MCF 10A (cell line): ENCODE measurements at regions not wholly inside any gene's neighbourhood (a gene's known extent, or its start where the extent isn't known, plus 50 kb on each side); places are given as distances from the start of the nearest gene placed in this dataset.
A peak's percentile ranks its signal among the peaks of the same experiment; 100 is the strongest.

Experiments used
- BruUV-seq: library from RNA; stranded (reverse); fragments of 400-500 nt; replicated peaks from 2 replicates; lab custom pipeline; 2021; lab: Mats Ljungman, UMichigan
- CTCF ChIA-PET: fragments of 300-600 bp; sonication (Branson Sonifier 250); formaldehyde crosslinking; extraction: SDS; loops from one replicate; lab custom pipeline; 2021; ENCODE audit warnings: antibody characterized with exemption, inconsistent platforms; lab: Yijun Ruan, JAX
- POLR2A ChIA-PET: fragments of 300-600, 350-650 bp; sonication (Branson Sonifier 250); formaldehyde crosslinking; extraction: SDS; loops from one replicate; lab custom pipeline; 2020; ENCODE audit warnings: antibody characterized with exemption, inconsistent platforms; lab: Yijun Ruan, JAX
- DNase-seq: peaks from one replicate; pipeline ENCODE4 v3.0.0-alpha.2; 2018; ENCODE audit not compliant: unreplicated experiment
- H3K27ac Mint-ChIP-seq: one replicate; pipeline ENCODE4 v1.8.0; 2022; ENCODE audit warnings: mild to moderate bottlenecking, low read depth, mixed read lengths; ENCODE audit not compliant: unreplicated experiment
- H3K27me3 Mint-ChIP-seq: one replicate; pipeline ENCODE4 v1.8.0; 2022; ENCODE audit warnings: mixed read lengths; ENCODE audit not compliant: insufficient read depth, unreplicated experiment
- H3K36me3 Mint-ChIP-seq: one replicate; pipeline ENCODE4 v1.8.0; 2022; ENCODE audit warnings: mild to moderate bottlenecking, moderate library complexity, mixed read lengths; ENCODE audit not compliant: insufficient read depth, unreplicated experiment
- H3K4me1 Mint-ChIP-seq: one replicate; pipeline ENCODE4 v1.8.0; 2022; ENCODE audit warnings: mixed read lengths; ENCODE audit not compliant: insufficient read depth, unreplicated experiment
- H3K4me3 Mint-ChIP-seq: one replicate; pipeline ENCODE4 v1.8.0; 2022; ENCODE audit warnings: mild to moderate bottlenecking, moderate library complexity, mixed read lengths; ENCODE audit not compliant: unreplicated experiment
- H3K9me3 Mint-ChIP-seq: one replicate; pipeline ENCODE4 v1.8.0; 2022; ENCODE audit warnings: mixed read lengths; ENCODE audit not compliant: unreplicated experiment
- CTCF ChIP-seq: fragments of 200-600 bp; IDR thresholded peaks from one replicate; pipeline ENCODE4 v1.8.0; 2022; ENCODE audit warnings: antibody characterized with exemption, mild to moderate bottlenecking; ENCODE audit not compliant: unreplicated experiment
- intact Hi-C: fragments of 100-400 bp; cut with micrococcal nuclease; formaldehyde crosslinking; loops from 2 replicates; pipeline ENCODE4 v1.14.1; 2022

- no TSS peak for BruUV-seq
- no peak for TF ChIP-seq CTCF
- POLR2A ChIA-PET: interaction anchor here (0.6 kb wide), 1 partner anchor 1527 kb away, joined by 3 read pairs; no protein-coding TSS in a partner anchor
- intact Hi-C loops: no loop called here
- H3K36me3 Mint-ChIP-seq: no peaks in the 10 kb centered on the region
- H3K4me1 Mint-ChIP-seq: no peaks in the 10 kb centered on the region
- H3K4me3 Mint-ChIP-seq: no peak overlapping the region
- CTCF ChIA-PET: interaction anchor here (0.6 to 1.3 kb wide), 3 partner anchors 9 to 155 kb away, joined by 3 to 5 read pairs (median 4); no protein-coding TSS in a partner anchor
- H3K27me3 Mint-ChIP-seq: no peaks in the 10 kb centered on the region
- H3K9me3 Mint-ChIP-seq: peaks cover 26% of the 10 kb centered on the region
- no peak overlapping the region for H3K27ac Mint-ChIP-seq
- DNase-seq: no peak
Measured at GRCh38 chrX:9260603-9261002, 204.3 kb upstream of the TBL1X start.

- CTCF ChIA-PET: no interaction called here
- no peaks in the 10 kb centered on the region for H3K36me3 Mint-ChIP-seq
- no peak overlapping the region for H3K4me3 Mint-ChIP-seq
- peak; percentile 61 for DNase-seq
- H3K27me3 Mint-ChIP-seq: peaks cover 10% of the 10 kb centered on the region
- no TSS peak for BruUV-seq
- POLR2A ChIA-PET: no interaction called here
- no peak overlapping the region for H3K27ac Mint-ChIP-seq
- TF ChIP-seq CTCF: no peak
- intact Hi-C loops: no loop called here
- H3K9me3 Mint-ChIP-seq: peaks cover 17% of the 10 kb centered on the region
- no peaks in the 10 kb centered on the region for H3K4me1 Mint-ChIP-seq
Measured at GRCh38 chrX:9267415-9267814, 197.4 kb upstream of the TBL1X start.

- H3K4me1 Mint-ChIP-seq: no peaks in the 10 kb centered on the region
- CTCF ChIA-PET: no interaction called here
- POLR2A ChIA-PET: no interaction called here
- H3K36me3 Mint-ChIP-seq: no peaks in the 10 kb centered on the region
- DNase-seq: no peak
- H3K9me3 Mint-ChIP-seq: peaks cover 29% of the 10 kb centered on the region
- BruUV-seq: no TSS peak
- H3K27me3 Mint-ChIP-seq: peaks cover 24% of the 10 kb centered on the region
- H3K27ac Mint-ChIP-seq: no peak overlapping the region
- no peak overlapping the region for H3K4me3 Mint-ChIP-seq
- intact Hi-C loops: no loop called here
- no peak for TF ChIP-seq CTCF
Measured at GRCh38 chrX:9269134-9269533, 195.7 kb upstream of the TBL1X start.

GRCh38 chrX:9271789-9272525, 192.9 kb upstream of the TBL1X start:
- Mint-ChIP-seq H3K27ac (no peak overlapping the region), H3K27me3 (peaks cover 30% of the 10 kb centered on the region), H3K9me3 (peaks cover 30% of the 10 kb centered on the region), H3K4me3 (no peak overlapping the region), H3K36me3 (no peaks in the 10 kb centered on the region), H3K4me1 (no peaks in the 10 kb centered on the region)
- POLR2A ChIA-PET: no interaction called here
- intact Hi-C loops: no loop called here
- no TSS peak for BruUV-seq
- TF ChIP-seq CTCF: no peak
- DNase-seq: no peak
- CTCF ChIA-PET: no interaction called here
